NCI-H2107 treated with DMSO at 0.1 percent for 48 hours (cell line): ENCODE measurements at regions not wholly inside any gene's neighbourhood (a gene's known extent, or its start where the extent isn't known, plus 50 kb on each side); places are given as distances from the start of the nearest gene placed in this dataset.
"Not testable (repeated sequence)": the region's sequence is repeated elsewhere in the genome, so short reads cannot be mapped to it uniquely, and the experiment has no call there.

Source experiments
- DNase-seq: peaks from one replicate; lab custom pipeline; 2025; ENCODE audit not compliant: unreplicated experiment; lab: John Stamatoyannopoulos, UW

DNA sequence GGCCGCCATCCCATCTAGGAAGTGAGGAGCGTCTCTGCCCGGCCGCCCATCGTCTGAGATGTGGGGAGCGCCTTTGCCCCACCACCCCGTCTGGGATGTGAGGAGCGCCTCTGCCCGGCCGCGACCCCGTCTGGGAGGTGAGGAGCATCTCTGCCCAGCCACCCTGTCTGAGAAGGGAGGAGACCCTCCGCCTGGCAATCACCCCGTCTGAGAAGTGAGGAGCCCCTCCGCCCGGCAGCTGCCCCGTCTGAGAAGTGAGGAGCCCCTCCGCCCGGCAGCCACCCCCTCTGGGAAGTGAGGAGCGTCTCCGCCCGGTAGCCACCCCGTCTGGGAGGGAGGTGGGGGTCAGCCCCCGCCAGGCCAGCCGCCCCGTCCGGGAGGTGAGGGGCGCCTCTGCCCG, 194.2 kb upstream of the FBXL4 start:
- DNase-seq, result not testable (repeated sequence)

DNA sequence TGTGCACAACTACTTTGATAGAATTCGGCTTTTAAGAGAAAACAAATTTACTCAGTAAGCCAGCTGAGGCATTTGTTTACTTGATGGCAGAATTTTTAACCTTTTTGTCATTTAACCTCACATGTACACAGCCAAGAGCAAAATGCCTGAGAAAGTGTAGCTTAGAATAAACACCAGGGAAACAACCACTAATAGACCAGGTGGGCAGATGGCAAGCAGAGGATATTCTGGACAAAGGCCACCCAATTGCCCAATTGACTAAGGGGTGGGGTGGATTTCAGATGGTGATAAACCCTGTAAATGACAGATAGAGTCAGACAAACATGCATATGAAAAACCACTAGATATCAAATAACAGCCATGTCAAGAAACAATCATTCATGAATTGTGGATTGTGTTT, 190.7 kb upstream of the FBXL4 start:
- peak; percentile 26 for DNase-seq

DNA sequence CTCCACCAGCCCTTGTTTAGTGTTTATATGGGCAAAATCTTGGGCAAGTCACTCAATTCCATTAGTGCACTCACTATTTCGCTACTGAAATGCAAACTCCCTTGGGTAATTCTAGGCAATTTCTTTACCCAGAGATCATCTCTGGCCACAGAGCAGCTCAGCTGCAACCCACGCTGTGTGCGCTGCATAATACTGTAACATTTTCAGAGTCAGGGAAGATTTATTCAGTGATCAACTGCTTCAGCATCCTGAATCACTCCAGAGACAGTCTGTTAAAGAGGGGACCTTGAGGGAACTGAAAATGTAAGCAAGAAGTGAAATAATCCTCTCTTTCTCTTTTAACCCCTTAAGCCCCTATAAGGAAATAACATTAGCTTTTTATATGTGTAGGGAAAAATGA, 189.6 kb upstream of the FBXL4 start:
- no peak for DNase-seq

DNA sequence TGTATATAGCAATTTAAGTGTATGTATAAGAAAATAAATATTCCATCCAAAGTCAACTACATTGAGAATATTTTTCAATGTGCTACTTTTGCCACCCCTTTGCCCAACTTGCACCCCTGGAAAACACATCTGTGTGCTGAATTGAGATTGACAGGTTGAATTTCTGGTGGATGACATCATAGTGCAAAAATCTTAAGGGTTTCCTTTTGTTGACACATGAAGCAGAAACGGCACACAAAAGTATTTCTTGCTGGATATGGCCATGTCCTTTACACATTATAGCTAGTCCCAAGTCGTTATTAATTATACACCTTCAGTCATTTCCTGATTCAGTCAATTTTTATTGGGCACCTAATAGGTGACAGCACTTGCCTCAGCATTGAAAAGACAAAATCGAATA, 188.7 kb upstream of the FBXL4 start:
- no peak for DNase-seq

DNA sequence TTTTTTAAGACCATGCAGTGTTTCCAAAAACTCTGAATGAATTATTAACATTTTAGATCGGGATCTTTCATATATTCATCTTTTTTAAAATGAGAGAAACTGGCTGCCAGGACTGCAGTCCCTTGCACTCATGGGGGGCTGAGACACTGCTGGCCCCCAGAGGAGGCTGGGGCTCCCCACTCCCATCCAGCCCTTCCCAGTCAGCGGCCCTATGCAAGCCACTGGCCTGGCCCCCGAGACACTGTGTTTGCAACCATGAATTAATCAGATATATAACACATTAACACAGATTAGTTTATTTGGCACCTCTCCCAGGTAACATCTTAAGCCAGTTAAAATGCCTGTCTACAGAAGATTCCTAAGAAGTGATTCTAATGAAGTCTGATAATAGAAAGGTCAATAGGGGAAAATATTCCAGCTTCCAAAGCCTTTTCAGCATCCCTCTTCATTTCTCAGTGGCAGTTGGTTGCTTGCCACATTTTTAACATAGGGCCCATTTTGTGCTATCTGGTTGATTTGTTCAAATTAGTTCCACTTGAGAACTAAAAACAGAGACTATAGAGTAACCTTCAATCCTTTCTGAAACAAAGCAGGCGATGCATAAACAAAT, 184.4 kb upstream of the FBXL4 start:
- DNase-seq, result no peak

DNA sequence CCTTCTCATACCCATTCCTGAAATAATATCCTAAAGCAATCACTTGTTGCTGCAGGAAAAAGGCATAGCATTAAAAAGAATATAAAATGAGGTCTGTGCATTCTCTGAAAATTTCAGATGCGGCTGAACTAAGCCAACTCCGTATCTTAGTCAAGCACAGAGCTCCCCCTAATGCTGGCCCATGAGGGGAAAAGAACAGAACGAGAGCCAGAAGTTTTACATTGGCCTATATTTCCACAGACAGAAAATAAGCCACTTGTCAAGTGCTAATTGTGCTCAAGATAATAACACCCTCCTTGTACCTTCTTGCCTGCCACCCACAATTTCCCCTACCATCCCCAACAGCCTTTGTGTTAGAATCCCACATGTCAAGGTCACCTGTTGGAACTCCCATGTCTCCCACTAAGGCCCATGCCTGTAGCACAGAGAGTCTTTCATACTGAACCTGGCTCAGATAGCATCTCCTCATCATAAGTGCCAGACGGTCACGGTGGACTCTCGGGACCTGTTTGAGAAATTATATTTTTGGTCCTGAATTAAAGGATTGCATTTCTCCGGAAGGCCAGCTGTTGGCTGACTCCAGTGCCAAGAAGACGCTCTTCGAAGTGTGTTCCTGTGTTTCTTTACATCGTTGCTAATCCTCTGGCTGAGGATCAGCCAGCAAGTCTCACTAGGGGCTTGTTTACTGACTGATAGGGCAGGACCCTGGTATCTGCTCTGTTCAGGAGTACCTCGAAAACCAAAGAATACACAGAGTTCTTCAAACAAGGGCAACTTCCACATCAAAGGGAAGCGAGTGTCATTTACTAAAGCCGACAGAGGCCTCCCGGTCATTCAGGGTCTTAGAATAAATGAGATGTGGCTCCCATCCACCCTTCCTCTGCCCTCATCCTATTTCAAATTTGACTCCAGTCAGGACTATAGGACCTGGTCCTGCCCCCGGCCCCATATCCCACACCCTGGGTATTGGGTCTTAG, 183.4 kb upstream of the FBXL4 start:
- DNase-seq, result no peak

DNA sequence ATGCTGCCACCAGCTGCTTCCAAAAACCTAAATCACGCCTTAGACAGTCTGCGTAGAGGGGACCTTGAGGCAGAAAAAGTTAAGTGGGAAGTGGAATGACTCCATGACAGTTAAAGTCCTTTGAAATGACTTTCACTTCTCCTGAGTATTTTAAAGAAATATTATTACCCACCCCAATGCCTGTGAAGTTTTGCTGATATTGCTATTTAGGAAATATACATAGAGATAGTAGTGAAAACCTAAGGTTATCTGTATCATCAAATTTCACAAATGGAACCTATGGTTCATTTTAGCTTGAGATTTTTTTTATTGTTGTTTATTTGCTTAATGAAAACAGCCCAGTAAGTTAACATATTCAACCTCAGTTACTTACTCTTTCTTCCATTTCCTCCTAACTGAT, 182.1 kb upstream of the FBXL4 start:
- no peak for DNase-seq

DNA sequence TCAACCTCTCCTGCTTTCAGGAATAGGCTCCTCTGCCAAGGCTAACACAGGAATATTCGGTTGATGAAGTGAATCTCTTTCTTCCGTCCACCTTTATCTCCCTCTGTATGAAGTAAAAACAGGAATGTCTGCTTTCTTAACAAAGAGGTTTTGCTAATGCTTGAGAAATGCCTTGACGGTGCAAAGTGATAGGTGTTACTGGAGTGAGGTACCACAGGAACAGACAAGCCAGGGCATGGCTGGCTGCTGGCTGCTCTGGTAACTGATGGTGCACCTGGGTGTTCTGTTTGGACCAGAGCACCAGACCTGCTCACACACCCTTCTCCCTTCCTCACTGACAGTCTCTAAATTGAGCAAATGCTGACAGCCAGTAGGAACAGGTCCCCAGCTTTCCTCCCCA, 174.0 kb upstream of the FBXL4 start:
- DNase-seq, result no peak

DNA sequence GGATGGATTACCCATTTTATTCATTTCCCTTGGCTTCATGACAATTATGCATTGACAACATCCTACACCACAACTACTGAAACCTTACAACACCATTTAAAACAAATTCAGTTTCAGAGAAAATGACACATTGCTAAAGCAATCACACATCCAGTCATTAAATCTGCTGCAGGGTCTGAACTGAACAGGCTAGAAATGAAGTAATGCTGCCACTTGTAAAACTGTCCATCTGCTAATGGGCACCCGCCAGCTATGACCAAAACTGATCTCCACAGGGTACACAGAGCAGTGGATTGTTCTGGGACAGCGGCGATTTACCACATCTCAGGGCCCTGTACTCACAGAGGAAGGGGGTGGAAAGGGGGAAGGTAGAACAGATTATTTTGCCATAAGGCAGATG, 172.9 kb upstream of the FBXL4 start:
- no peak for DNase-seq

DNA sequence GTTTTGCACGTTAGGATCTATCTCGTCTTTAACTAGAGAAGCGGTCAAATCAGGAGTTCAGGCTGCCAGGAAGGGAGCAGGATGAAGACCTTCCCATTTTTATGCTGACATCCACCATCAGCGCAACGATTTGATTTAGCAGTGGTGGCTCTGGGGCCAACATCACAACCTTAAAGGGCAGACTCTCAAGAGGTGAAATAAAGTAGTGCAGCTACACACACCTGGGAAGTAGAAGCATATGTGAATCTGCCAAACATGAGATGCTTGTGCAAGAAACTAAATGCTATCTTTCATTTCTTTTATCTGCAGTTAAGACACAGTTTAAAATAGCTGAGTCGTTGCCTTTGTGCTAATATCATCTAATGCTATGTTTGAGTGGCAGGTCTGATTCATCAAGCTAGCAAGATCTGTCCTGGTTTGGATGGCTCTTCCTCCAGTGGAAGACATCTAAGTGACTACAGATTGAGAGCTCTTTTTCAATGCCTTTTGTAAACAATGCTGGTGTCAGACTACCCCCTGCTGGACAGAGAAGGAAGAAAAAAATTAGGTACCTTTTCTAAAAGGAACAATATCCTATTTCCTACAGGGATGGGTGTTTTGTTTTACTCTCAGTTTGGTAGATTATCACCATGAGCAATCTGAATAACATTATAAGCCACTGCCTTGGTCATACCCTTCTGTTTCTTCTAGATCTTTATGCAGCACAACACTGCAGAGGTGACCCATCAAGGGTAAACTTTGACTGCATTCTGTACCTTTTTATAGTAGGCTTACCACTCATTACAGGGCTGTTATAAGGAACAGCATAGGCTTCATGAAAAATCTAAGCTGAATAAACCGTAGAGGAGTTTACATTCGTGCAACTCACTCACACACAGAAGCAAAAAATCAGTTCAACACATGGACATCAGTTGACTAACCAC, 171.6 kb upstream of the FBXL4 start:
- peak; percentile 86 for DNase-seq

DNA sequence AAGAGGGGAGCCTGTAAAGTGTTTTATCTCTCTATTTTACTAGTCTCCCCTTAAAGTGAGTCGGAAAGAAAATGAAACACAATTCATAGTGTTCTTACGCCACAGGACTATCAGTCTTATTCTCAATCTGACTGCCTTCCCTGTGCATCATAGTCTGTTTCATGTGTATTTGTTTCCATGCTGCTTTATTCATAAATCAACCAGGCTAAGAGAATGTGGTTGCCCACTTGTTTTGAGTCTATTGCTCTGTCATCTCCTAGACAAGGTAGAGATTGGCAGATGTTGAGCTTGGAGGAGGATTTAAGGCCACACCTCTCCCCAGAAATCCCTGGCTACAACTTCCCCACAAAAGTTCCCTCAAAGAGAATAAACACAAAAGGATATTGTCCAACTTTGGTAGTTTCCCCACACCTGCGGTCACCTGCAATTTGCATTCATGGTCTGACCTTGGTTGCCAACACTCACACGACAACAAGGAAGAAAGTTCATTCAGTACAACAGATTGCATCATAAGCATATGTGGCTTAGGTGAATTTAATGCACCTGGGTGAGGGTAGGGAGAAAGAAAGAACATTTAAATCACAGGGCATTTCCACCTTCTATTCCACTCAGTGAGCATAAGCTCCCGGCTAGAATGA, 167.1 kb upstream of the FBXL4 start:
- DNase-seq, result no peak

DNA sequence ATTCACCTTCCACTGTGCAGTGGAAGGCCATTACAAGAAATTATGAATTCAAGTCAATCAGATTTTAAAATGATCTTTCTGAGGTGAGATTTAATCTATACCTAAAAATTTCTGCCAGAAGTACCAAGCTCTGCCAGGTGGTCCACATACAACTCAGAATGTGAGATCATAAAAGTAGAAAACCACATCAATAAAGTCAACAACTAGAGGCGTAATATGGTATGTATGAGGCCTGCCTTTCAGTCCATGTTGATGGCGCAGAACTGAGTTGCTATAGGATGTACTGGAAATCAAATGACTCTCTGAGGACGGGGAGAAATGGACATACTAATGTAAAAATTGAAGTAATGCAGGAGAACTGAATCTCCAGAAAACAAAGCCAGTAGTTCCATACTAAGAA, 163.8 kb upstream of the FBXL4 start:
- DNase-seq, result no peak

DNA sequence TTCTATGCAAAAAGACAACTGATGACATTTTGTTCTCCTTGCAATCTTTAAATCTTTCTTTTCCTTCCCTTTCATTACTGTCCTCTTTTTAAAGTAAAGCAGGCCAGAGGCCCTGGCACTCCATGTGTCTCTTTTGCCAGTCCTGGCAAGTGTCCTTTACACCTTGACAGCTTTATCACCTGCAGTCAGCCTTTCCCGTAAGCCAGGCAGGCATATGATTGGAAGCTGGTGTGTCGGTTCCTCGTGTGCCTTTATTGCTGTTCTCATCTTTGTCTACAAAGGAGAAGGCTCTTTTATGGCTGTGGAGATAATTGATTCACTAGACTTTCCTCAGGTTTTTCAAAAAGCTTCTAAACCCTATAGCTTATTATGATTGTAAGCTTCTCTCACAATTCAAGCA, 162.3 kb upstream of the FBXL4 start:
- no peak for DNase-seq

DNA sequence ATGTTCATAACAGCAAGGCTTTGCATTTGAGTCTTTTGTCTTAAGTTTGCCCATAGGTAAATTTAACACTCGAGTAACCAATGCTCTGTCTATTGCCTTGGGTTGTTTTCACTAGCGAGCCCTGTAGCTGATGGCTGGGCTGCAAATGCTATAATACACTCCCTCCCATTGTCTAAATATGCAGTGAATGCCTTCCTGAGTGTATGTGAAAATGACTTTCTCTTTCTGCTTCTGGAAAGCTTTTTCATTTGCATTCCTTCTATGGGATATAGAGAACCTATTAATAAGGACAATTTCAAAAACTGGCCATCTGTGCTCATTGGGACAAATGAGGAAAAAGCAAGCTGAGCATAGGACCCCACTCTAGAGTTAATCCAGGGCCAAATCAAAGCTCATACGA, 156.5 kb upstream of the FBXL4 start:
- DNase-seq, result no peak

DNA sequence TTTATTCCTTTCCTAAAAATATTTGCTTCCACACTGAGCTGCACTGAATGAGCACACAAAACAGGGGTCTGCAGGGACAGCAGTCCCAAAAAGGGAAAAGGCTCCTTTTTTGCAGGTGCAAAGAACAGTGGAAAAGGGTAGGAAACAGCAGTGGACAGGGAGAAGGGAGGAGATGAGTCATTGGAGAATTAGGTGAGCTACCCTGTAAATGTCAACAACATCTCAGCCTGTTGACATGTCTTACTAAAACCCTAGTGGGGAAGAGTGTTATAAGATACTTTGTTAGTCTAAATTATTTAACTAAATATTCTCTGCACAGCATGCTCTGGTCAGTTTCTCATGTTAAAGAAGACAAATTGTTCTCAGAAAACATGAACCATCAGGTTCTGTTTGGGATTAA, 151.5 kb upstream of the FBXL4 start:
- no peak for DNase-seq

DNA sequence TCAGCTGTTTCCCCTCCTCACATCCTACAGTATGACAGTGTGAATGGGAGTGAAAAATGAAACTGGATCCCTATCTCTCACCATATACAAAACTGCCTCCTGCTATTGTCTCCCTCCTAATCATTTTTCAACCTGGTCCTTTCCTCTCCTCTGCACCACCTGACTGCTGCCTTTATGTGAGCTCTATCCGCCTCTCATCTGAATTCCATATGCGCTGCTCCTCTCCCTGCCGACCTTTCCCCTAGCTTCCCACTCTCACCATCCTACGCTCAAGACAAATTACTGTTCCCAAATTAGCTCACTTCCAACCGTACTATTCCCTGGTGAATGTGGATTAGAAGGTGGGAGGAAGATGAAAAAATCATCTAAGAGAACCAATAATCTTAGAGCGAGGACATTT, 148.4 kb upstream of the FBXL4 start:
- no peak for DNase-seq

DNA sequence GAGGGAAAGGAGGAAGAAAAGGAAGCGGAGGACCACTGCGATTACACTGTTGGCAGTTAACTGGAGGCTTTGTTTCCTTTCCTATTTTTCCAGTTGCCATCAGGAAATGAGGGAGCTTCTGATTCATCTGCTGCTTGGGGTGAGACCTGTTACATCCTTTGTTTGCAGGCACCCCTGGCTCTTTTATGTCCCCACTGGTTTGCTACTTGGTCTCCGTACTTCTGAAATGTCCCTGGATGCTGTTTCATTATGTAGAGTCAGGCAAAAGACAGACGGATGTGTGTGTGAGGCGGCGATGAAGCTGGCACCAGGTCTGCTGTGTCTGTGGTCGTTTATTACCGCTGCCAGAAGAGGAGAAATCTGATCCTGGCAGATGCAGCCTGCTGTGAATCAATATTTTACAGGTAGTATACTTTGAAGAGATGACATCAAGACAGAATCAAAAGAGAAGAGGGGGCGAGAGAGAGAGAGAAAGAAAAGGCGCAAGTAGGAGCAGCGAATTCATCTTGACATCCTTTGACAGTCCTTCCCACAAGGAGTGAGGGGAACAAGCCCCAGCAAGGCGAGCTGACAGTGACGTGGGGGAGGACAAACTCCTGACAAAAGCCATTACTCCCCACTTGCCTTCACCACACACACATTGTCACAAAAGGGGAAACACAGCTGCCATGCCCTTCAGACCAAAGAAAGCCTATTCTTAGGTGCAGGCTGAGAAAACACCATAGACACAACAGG, 145.9 kb upstream of the FBXL4 start:
- DNase-seq, result peak; percentile 71

DNA sequence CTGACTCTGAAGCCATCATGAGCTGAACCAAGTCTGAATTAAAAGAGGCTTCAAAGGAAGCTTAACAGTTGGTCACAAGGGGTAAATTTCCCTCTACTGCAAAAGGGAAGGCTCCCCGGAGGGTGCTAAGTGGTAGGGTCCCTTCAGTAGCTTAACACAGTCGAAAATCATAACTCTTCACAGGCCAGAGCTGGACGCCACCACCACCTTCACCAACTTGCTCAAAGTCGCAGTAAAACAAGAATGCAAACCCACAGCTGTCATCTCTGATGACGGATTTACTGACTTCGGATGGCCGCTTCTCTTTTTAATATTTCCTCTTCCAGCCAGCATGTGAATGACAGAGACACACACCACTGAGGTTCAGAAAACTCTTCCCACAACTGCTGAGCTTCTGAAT, 144.7 kb upstream of the FBXL4 start:
- no peak for DNase-seq

DNA sequence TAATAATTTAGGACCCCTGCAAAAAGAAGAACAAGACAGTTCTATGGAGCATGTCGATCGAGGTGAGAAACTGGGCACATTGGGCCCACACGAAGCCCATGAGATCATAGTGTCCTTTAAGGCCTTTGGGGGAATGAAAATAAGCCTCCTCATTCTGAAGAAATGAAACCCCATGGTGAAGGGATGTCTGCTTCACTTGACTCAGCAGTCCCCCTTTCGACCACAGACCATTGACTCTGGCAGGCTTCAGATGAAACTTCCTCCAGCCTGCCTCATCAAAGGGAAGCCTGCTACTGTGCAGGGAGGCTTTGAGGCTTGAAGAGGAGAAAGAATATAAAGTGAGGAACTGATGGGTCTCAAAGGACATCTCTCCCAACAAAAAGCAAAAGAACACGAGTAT, 144.2 kb upstream of the FBXL4 start:
- no peak for DNase-seq

DNA sequence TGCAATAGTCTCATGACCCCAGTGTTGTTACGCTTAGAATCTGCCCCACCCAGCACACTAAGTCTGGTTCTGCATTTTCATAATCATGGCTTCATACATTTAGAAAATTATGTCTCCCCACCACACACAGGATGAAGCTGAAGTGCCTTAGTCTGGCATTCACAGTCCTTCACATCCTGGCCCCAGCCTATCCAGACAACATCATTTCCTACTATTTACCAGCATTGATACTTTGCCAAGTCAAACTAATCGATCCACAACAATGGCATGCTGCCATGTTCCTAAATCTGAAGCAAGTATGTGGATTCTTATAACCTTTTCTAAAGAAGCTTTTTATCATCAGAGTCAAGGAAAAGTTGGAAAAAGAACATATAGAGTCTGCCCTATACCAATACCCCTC, 132.4 kb upstream of the FBXL4 start:
- DNase-seq, result no peak
